Keratinocyte (primary cell): ENCODE measurements at regions not wholly inside any gene's neighbourhood (a gene's known extent, or its start where the extent isn't known, plus 50 kb on each side); places are given as distances from the start of the nearest gene placed in this dataset.

ENCODE experiments used
- DNase-seq: peaks from one replicate; pipeline ENCODE4 v3.0.0-alpha.2; 2011; ENCODE audit warnings: low read depth, missing footprints, low spot score
- FAIRE-seq: peaks from 2 replicates; lab custom pipeline; 2011; peaks lifted over from hg19 to GRCh38; lab: Jason Lieb, UNC
- H2AFZ ChIP-seq: 2 replicates; pipeline ENCODE4 v1.6.0; 2012; ENCODE audit warnings: low read length, control low read depth, inconsistent platforms; ENCODE audit not compliant: control insufficient read depth
- H3K27ac ChIP-seq: 2 replicates; pipeline ENCODE4 v1.5.1; 2011; ENCODE audit warnings: low read length; ENCODE audit not compliant: control insufficient read depth, insufficient read depth
- H3K27me3 ChIP-seq: 3 replicates; pipeline ENCODE4 v1.6.0; 2011; ENCODE audit warnings: low read length; ENCODE audit not compliant: control insufficient read depth, insufficient read depth; ENCODE audit errors: extremely low read depth
- H3K36me3 ChIP-seq, 2 experiments: 2 replicates in 1 of 2; 3 replicates in 1 of 2; pipeline ENCODE4 v1.5.1; 2011; ENCODE audit warnings: low read length in 2 of 2, mild to moderate bottlenecking in 1 of 2; ENCODE audit not compliant: control insufficient read depth in 2 of 2, insufficient read depth in 2 of 2; ENCODE audit errors: extremely low read depth in 1 of 2
- H3K4me1 ChIP-seq: 3 replicates; pipeline ENCODE4 v1.5.1; 2011; ENCODE audit warnings: low read length; ENCODE audit not compliant: control insufficient read depth, insufficient read depth; ENCODE audit errors: extremely low read depth
- H3K4me2 ChIP-seq: 3 replicates; pipeline ENCODE4 v1.6.0; 2011; ENCODE audit warnings: low read depth, low read length; ENCODE audit not compliant: control insufficient read depth, insufficient read depth; ENCODE audit errors: extremely low read depth
- H3K4me3 ChIP-seq, 3 experiments: fragments of 200-600 bp in 1 of 3; sonication (generic) in 1 of 3; 2 replicates in 2 of 3; 3 replicates in 1 of 3; pipeline ENCODE4 v1.5.1; 2011 to 2016; ENCODE audit warnings: low read length in 3 of 3, mild to moderate bottlenecking in 3 of 3, control low read depth in 2 of 3, inconsistent platforms in 1 of 3, low read depth in 1 of 3, mixed read lengths in 1 of 3, mixed run types in 1 of 3, moderate library complexity in 1 of 3; ENCODE audit not compliant: control insufficient read depth in 2 of 3, insufficient read depth in 2 of 3; ENCODE audit errors: extremely low read depth in 1 of 3
- H3K79me2 ChIP-seq: 2 replicates; pipeline ENCODE4 v1.6.0; 2012; ENCODE audit warnings: low read length; ENCODE audit not compliant: control insufficient read depth, insufficient read depth
- H3K9ac ChIP-seq: 3 replicates; pipeline ENCODE4 v1.6.0; 2011; ENCODE audit warnings: low read length; ENCODE audit not compliant: control insufficient read depth, insufficient read depth; ENCODE audit errors: extremely low read depth
- H3K9me1 ChIP-seq: 3 replicates; pipeline ENCODE4 v1.6.0; 2011; ENCODE audit warnings: low read length; ENCODE audit not compliant: control insufficient read depth, insufficient read depth; ENCODE audit errors: extremely low read depth
- H3K9me3 ChIP-seq: 2 replicates; pipeline ENCODE4 v1.5.1; 2012; ENCODE audit warnings: low read depth, low read length; ENCODE audit not compliant: control insufficient read depth
- H4K20me1 ChIP-seq: 3 replicates; pipeline ENCODE4 v1.6.0; 2011; ENCODE audit warnings: low read length; ENCODE audit not compliant: control insufficient read depth, insufficient read depth; ENCODE audit errors: extremely low read depth
- EZH2 ChIP-seq: IDR thresholded peaks from one replicate; pipeline ENCODE4 v1.6.1; 2012; ENCODE audit warnings: inconsistent platforms, mild to moderate bottlenecking, low read length, moderate library complexity
- dilution Hi-C: fragments of 300-500 bp; cut with MboI; formaldehyde crosslinking; loops from one replicate; pipeline ENCODE4 v1.7.0; 2020; ENCODE audit warnings: low sequenced_read_pairs; ENCODE audit not compliant: extremely low pct_ligation_motif_present
- TF ChIP-seq, protein P1 (sequence below), 3 experiments: IDR thresholded peaks in 1 of 3; conservative IDR thresholded peaks in 1 of 3; optimal IDR thresholded peaks in 1 of 3; 2 replicates in 2 of 3; 3 replicates in 1 of 3; pipeline versions ENCODE3 to v1.5.1; 2011; ENCODE audit warnings: low read length in 3 of 3, mild to moderate bottlenecking in 3 of 3, moderate library complexity in 2 of 3, control low read depth in 1 of 3, inconsistent platforms in 1 of 3; ENCODE audit not compliant: insufficient read depth in 2 of 3; ENCODE audit errors: extremely low read depth in 1 of 3

DNA sequence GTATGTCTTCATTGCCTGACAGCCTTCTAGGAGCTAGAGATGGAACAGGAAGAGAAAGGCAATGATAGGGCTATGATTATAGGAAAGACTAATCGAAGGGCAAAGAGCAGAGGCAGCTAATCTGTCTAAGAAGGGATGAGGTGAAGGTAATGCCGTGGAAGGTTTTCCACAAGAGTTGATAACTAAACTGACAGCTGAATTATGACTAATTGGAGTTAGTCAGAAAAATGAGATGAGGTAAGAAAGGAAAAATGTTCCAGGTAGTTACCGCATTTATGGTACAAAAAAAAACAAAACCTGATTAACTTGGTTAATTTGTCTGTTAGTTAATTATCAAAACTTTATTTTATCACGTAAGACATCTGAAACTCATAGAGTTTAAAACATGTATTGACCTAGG lies 260.3 kb downstream of the SLITRK6 start:
- H3K27ac ChIP-seq = no peak overlapping the region
- H3K9ac ChIP-seq = no peak overlapping the region
- no peaks in the 10 kb centered on the region for H3K9me3 ChIP-seq
- no peaks in the 10 kb centered on the region for H3K79me2 ChIP-seq
- no peaks in the 10 kb centered on the region for H3K36me3 ChIP-seq
- TF ChIP-seq, protein P1, sequence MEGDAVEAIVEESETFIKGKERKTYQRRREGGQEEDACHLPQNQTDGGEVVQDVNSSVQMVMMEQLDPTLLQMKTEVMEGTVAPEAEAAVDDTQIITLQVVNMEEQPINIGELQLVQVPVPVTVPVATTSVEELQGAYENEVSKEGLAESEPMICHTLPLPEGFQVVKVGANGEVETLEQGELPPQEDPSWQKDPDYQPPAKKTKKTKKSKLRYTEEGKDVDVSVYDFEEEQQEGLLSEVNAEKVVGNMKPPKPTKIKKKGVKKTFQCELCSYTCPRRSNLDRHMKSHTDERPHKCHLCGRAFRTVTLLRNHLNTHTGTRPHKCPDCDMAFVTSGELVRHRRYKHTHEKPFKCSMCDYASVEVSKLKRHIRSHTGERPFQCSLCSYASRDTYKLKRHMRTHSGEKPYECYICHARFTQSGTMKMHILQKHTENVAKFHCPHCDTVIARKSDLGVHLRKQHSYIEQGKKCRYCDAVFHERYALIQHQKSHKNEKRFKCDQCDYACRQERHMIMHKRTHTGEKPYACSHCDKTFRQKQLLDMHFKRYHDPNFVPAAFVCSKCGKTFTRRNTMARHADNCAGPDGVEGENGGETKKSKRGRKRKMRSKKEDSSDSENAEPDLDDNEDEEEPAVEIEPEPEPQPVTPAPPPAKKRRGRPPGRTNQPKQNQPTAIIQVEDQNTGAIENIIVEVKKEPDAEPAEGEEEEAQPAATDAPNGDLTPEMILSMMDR (optimal IDR thresholded peaks at IDR 0.05 in 1 of 3, IDR thresholded peaks at IDR 0.05 in 1 of 3, conservative IDR thresholded peaks at IDR 0.05 in 1 of 3; ENCODE audit: extremely low read depth in 1 of 3, insufficient read depth in 2 of 3, low read length in 3 of 3) = no peak
- TF ChIP-seq EZH2 = no peak
- H3K27me3 ChIP-seq = no peaks in the 10 kb centered on the region
- H3K4me2 ChIP-seq = peak overlapping the region; percentile 34
- no peaks in the 10 kb centered on the region for H3K9me1 ChIP-seq
- H3K4me3 ChIP-seq = no peak overlapping the region
- FAIRE-seq (peak; percentile 85), DNase-seq (peak; percentile 5)
- dilution Hi-C loops = no loop called here
- no peak overlapping the region for H2AFZ ChIP-seq
- H4K20me1 ChIP-seq = no peaks in the 10 kb centered on the region
- peaks cover 4% of the 10 kb centered on the region for H3K4me1 ChIP-seq

DNA sequence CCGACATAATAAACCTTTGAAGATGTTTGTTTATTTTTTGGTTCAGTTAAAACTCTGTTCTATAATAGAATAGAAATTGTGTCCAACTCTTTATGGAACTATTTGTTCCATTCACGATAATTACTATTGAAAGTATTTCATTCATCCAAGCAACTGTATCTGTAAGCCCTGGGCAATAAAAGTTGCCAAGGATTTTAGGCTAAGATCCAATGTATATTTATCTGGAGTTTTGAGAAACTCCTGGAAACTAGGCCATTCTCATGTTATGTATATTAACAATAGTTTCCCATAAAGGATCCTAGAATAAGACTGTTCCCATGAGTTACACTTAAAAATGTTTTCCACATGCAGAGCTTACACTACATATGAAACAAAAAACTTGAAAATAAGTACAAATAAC lies 261.6 kb downstream of the SLITRK6 start:
- no peak for TF ChIP-seq EZH2
- TF ChIP-seq, protein P1 (optimal IDR thresholded peaks at IDR 0.05 in 1 of 3, IDR thresholded peaks at IDR 0.05 in 1 of 3, conservative IDR thresholded peaks at IDR 0.05 in 1 of 3; ENCODE audit: extremely low read depth in 1 of 3, insufficient read depth in 2 of 3, low read length in 3 of 3) = no peak
- Histone ChIP-seq H3K9me3 (no peaks in the 10 kb centered on the region), H3K9me1 (no peaks in the 10 kb centered on the region), H3K4me1 (peaks cover 2% of the 10 kb centered on the region), H4K20me1 (no peaks in the 10 kb centered on the region), H3K4me3 (no peak overlapping the region), H3K27ac (no peak overlapping the region), H3K27me3 (no peaks in the 10 kb centered on the region), H2AFZ (no peak overlapping the region), H3K79me2 (no peaks in the 10 kb centered on the region), H3K4me2 (no peak overlapping the region), H3K36me3 (no peaks in the 10 kb centered on the region), H3K9ac (no peak overlapping the region)
- FAIRE-seq (no peak), DNase-seq (no peak)
- dilution Hi-C loops = no loop called here
